Suprapubic skin (tissue), 4 donors: ENCODE measurements at regions not wholly inside any gene's neighbourhood (a gene's known extent, or its start where the extent isn't known, plus 50 kb on each side); places are given as distances from the start of the nearest gene placed in this dataset.

Source experiments
- DNase-seq, 2 donors: peaks; one replicate each; pipeline ENCODE4 v3.0.0-alpha.2; 2019; ENCODE audit warnings: low spot score in 2 of 2
- H3K27ac ChIP-seq: fragments of 200-600 bp; sonication (generic); one replicate; pipeline ENCODE4 v1.5.1; 2019
- H3K27me3 ChIP-seq: fragments of 200-600 bp; sonication (generic); one replicate; pipeline ENCODE4 v1.5.1; 2019
- H3K36me3 ChIP-seq: fragments of 200-600 bp; sonication (generic); one replicate; pipeline ENCODE4 v1.5.1; 2019
- H3K4me1 ChIP-seq: fragments of 200-600 bp; sonication (generic); one replicate; pipeline ENCODE4 v1.5.1; 2019
- H3K4me3 ChIP-seq: fragments of 200-600 bp; sonication (generic); one replicate; pipeline ENCODE4 v1.5.1; 2019; ENCODE audit warnings: mild to moderate bottlenecking
- H3K9me3 ChIP-seq: fragments of 200-600 bp; sonication (generic); one replicate; pipeline ENCODE4 v1.5.1; 2019
- CTCF ChIP-seq, 2 donors: fragments of 200-600 bp in 1 of 2; fragments of 450-650 bp in 1 of 2; sonication (generic) in 1 of 2; IDR thresholded peaks; one replicate each; pipeline ENCODE4 v1.5.1; 2016 to 2019; ENCODE audit warnings: antibody characterized with exemption in 2 of 2, mild to moderate bottlenecking in 1 of 2, moderate library complexity in 1 of 2
- EP300 ChIP-seq: sonication (generic); formaldehyde crosslinking; IDR thresholded peaks from one replicate; pipeline ENCODE4 v1.6.1; 2017; ENCODE audit warnings: antibody characterized with exemption
- POLR2A ChIP-seq, 2 donors: fragments of 450-650 bp; IDR thresholded peaks; one replicate each; pipeline ENCODE4 v1.6.1; 2017; ENCODE audit warnings: antibody characterized with exemption in 2 of 2, mild to moderate bottlenecking in 2 of 2, moderate library complexity in 2 of 2
- POLR2AphosphoS5 ChIP-seq, 3 donors: sonication (generic); formaldehyde crosslinking; IDR thresholded peaks; one replicate each; pipeline ENCODE4 v1.6.1; 2017; ENCODE audit warnings: antibody characterized with exemption in 3 of 3
- WGBS: methylation state at CpG from one replicate; pipeline ENCODE4 v1.1.5; 2018; 5-methylcytosine and 5-hydroxymethylcytosine counted together

- no peak for DNase-seq
- Histone ChIP-seq H3K4me3 (no peak overlapping the region), H3K27me3 (no peaks in the 10 kb centered on the region), H3K9me3 (no peaks in the 10 kb centered on the region), H3K36me3 (no peaks in the 10 kb centered on the region), H3K4me1 (peaks cover 2% of the 10 kb centered on the region), H3K27ac (no peak overlapping the region)
- TF ChIP-seq POLR2AphosphoS5 (IDR thresholded peaks at IDR 0.05) (no peak), EP300 (no peak), CTCF (IDR thresholded peaks at IDR 0.05) (no peak), POLR2A (IDR thresholded peaks at IDR 0.05) (no peak)
- WGBS: 64% methylated on average over 4 of the region's 4 CpGs
Observed at GRCh38 chr20:47448429-47448828, 53.3 kb upstream of the NCOA3 start.

GRCh38 chr20:47451602-47451904 is 50.1 kb upstream of the NCOA3 start:
- H3K27ac ChIP-seq: no peak overlapping the region
- DNase-seq: no peak
- TF ChIP-seq EP300 (no peak), POLR2AphosphoS5 (IDR thresholded peaks at IDR 0.05) (no peak), CTCF (IDR thresholded peaks at IDR 0.05) (no peak), POLR2A (IDR thresholded peaks at IDR 0.05) (no peak)
- peaks cover 23% of the 10 kb centered on the region for H3K4me1 ChIP-seq
- no peaks in the 10 kb centered on the region for H3K27me3 ChIP-seq
- no peaks in the 10 kb centered on the region for H3K36me3 ChIP-seq
- WGBS: 82% methylated on average over 3 of the region's 3 CpGs
- H3K9me3 ChIP-seq: no peaks in the 10 kb centered on the region
- H3K4me3 ChIP-seq: no peak overlapping the region
